GM18517 (cell line): ENCODE measurements at regions not wholly inside any gene's neighbourhood (a gene's known extent, or its start where the extent isn't known, plus 50 kb on each side); places are given as distances from the start of the nearest gene placed in this dataset.
"Not testable (repeated sequence)": the region's sequence is repeated elsewhere in the genome, so short reads cannot be mapped to it uniquely, and the experiment has no call there.

Experiments used
- ATAC-seq: cut with Tn5 transposase; IDR thresholded peaks from one replicate; pipeline ENCODE4 v1.9.1; 2021; ENCODE audit warnings: mild to moderate bottlenecking, moderate library complexity; ENCODE audit not compliant: unreplicated experiment

GRCh38 chr2:226115832-226116200 is 683.8 kb downstream of the IRS1 start:
- no peak for ATAC-seq

- no peak for ATAC-seq
Observed at GRCh38 chr2:226115102-226115831, 684.4 kb downstream of the IRS1 start.

DNA sequence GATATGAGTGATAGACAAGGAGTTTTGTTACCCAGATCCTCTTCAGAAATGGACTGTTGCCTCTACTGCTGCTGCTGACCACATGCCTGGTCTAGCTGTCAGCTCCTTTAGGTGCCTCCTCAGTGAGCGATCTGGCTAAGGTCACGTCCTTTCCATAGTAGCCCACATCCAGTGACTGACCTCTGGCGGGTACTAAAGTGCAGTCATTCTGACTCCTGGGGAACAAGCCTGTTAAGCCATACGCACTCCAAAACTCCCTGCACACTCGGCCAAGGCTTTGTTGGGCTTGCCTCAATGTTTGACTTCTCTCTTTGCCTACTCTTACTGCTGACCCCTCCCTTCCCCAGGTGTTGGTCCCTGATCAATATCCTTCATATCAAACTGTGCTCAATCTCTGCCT is 685.2 kb downstream of the IRS1 start:
- no peak for ATAC-seq

DNA sequence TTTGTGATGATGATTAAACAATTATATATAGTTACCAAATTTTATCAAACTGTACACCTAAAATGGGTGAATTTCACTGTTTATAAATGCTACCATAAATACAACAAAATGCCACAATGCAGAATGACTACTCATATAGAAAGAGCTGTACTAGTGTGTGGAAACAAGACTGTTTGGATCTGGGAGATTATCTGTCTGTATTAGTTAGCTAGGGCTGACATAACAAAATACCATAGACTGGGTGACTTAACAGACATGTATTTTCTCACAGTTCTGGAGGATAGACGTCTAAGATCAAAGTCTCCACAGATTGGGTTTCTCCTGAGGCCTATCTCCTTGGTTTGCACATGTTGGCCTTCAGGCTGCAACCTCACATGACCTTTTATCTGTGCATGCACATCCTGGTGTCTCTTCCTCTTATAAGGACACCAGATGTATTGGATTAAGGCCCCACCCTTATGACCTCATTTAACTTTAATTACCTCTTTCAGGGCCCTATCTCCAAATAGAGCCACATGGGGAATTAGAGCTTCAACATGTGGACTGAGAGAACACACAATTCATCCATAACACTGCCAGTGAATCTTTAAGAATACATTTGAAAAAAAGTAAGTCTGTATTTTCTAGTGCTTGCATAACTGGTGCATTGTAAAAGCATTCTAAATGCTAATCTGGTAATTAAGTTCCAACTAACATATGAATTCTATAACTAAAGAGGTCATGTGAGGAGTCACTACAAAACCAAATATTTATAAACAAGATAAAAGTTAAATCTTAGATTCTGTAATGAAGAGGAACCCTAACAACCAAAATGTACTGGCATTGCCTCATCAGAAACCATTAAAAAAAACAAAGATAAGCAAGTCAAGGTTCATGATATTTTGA is 699.6 kb downstream of the NYAP2 start:
- no peak for ATAC-seq

DNA sequence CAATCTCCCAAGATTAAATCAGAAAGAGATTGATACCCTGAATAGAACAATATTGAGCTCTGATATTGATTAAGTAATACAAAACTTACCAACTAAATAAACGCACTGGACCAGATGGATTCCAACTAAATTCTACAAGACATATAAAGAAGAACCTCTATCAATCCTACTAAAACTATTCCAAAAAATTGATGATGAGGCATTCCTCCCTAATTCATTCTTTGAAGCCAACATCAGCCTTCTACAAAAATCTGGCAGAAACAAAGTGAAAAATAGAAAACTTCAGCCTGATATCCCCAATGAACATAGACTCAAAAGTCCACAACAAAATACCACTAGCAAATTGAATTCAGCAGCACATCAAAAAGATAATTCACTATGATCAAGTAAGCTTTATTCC is 695.5 kb downstream of the NYAP2 start:
- ATAC-seq: no peak

DNA sequence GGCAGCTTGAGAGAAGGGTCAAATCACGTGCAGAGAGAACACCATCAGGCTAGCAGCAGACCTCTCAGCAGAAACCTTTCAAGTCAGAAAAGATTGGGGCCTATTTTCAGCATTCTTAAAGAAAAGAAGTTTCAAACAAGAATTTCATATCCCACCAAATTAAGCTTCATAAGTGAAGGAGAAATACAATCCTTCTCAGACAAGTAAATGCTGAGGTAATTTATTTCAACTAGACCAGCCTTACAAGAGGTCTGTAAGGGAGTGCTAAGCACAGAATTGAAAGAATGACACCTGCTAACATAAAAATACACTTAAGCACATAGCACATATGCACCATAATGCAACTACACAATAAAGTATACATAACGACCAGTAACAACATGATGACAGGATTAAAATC is 693.9 kb downstream of the NYAP2 start:
- ATAC-seq: no peak

DNA sequence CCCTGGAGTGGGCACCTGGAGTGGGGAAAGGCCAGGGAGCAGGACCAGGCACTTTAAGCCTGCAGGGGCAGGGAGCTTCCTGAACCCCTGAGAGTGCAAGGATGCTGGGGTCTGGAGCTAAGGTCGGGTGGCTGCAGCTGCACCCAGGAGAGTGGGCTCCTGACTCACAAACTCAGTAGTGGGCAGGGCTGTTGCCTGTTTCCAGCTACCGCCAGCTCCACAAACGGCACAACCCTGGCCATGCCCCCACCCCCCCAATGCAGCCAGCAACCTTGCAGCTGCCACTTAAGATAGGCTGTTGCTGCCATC is 688.8 kb downstream of the NYAP2 start:
- no peak for ATAC-seq

GRCh38 chr2:226087505-226088365 is 688.2 kb downstream of the NYAP2 start:
- ATAC-seq: no peak

GRCh38 chr2:226087051-226087450 is 687.5 kb downstream of the NYAP2 start:
- no peak for ATAC-seq

DNA sequence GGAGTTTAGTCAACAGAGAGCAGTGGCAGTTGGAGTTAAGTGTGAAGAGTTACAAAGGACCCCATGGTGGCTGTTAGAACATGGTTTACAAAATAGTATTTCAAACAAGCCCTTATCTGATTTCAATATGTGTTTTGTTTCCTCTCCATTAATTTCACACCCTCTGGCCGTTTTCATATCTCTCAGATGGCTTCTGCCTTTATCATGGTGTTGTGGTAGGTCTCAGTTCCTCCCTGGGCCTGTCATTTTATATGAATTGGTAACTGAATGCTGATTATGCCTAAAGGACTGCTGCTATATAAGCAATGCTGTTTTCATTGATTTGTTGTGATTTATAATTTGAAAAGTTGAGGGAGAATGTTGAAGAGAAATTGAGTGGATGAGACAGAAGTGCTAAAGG is 686.7 kb downstream of the NYAP2 start:
- no peak for ATAC-seq

DNA sequence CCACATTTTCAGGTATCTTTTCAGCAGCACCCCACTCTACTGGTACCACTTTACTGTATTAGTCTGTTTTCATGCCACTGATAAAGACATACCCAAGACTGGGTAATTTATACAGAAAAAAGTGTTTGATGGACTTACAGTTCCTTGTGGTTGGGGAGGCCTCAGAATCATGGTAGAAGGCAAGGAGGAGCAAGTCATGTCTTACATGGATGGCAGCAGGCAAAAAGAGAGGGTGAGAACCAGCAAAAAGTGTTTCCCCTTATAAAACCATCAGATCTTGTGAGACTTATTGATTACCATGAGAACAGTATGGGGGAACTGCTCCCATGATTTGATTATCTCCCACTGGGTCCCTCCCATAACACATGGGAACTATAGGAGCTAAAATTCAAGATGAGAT is 685.9 kb downstream of the NYAP2 start:
- not testable (repeated sequence) for ATAC-seq

DNA sequence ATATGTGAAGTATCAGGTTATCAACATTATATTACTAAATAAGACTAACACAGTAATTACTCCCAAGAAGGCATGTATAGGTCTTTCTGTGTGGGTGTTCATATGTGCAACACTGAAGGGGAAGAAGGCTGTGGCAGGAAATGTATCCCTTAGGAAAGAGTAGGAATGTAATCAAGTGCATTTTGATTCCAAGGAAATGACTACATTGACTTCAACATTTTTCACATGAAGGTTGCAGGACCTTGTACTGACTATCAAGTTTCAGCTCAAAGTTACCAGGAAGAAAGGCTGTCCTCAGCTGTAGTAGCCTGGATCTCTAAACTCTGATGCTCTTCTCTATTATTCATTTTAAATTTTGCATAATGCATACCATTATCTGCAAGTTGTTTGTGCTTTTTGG is 680.8 kb downstream of the NYAP2 start:
- no peak for ATAC-seq

DNA sequence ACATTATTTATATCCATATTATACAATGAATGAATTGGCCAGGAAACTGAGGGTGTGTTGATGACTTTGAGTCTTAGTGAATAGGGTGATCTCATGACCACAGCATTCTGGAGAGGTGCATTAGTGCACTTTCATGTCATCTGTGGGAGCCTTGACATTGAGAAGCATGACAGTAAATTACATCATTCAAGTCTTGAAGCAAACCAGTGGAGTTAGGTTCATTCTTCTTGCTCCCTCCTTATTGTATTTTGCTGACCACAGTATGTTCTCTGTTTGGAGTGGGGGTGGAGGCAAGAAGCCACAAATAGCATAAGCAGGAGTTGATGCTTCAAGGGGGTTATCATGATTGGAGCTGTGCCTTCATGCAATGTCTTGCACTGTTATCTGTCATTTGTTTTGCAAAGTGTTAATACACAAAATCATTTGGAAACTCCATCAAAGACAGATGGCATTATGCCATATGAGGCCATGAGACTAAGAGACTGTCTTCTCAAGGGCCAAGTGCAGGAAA is 680.2 kb downstream of the NYAP2 start:
- ATAC-seq: no peak

GRCh38 chr2:226079196-226079595 is 679.7 kb downstream of the NYAP2 start:
- ATAC-seq: no peak

GRCh38 chr2:226078666-226079065 is 679.2 kb downstream of the NYAP2 start:
- ATAC-seq: no peak

GRCh38 chr2:226077841-226078240 is 678.3 kb downstream of the NYAP2 start:
- ATAC-seq: no peak

- ATAC-seq: no peak
Observed at GRCh38 chr2:226077031-226077430, 677.5 kb downstream of the NYAP2 start.

DNA sequence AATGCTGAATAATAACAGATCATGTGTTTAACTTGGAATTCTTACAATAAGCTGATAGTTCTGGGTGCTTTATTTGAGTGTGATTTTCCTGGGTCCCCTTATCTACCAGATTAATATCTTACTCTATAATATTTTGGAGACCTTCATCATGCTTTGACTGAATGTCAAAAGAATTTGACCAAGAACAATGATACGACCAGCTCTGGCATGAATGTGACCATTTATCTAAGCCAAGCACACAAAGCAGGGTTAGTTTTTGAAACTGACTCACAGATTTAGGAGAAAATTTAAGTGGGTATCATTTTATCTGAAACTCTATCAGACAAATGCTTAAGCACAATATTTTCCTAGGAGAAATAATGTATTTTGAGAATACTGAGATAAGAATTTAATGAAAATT is 677.0 kb downstream of the NYAP2 start:
- ATAC-seq: no peak

GRCh38 chr2:226074391-226074790 is 674.9 kb downstream of the NYAP2 start:
- ATAC-seq: no peak

GRCh38 chr2:226073496-226074160 is 674.1 kb downstream of the NYAP2 start:
- ATAC-seq: no peak

- no peak for ATAC-seq
Observed at GRCh38 chr2:226066873-226067272, 667.4 kb downstream of the NYAP2 start.
